ENCODE measurements at regions not wholly inside any gene's neighbourhood (a gene's known extent, or its start where the extent isn't known, plus 50 kb on each side); places are given as distances from the start of the nearest gene placed in this dataset.

DNA sequence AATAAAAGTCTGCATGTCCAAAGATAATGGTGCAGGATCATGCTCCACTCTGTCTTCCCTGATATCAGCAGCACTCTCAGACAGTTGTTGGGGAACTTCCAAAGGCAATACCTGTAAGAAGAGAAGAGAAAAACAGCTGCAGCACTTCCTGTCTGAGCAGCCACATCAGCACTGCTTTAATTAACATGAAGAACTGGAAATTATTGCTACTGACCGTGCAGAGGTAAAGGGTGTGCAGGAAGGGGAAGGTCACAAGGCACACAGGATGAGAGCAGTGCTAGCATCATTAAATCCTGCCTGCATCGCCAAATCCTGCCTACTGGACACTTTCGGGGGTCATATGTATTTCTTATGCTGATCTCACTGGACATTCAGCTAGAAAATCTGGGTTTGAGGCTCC is 379.0 kb downstream of the LMX1A start:
- no peaks in the 10 kb centered on the region for H3K9me3 ChIP-seq (ENCODE audit: low read depth)
- no peaks in the 10 kb centered on the region for H3K36me3 Mint-ChIP-seq
- H3K4me3 Mint-ChIP-seq: no peak overlapping the region
- H3F3A ChIP-seq (ENCODE audit: low read depth): no peaks in the 10 kb centered on the region
- peaks cover 10% of the 10 kb centered on the region for H3K4me1 ChIP-seq
- no peak for DNase-seq (ENCODE audit: low spot score)
- H3K27ac Mint-ChIP-seq: no peak overlapping the region
- TF ChIP-seq CTCF (IDR thresholded peaks at IDR 0.05) (no peak), EZH2phosphoT487 (IDR thresholded peaks at IDR 0.05) (no peak), EZH2 (IDR thresholded peaks at IDR 0.05) (no peak)
- no peaks in the 10 kb centered on the region for H3K79me2 ChIP-seq (ENCODE audit: low read depth)
- no peak overlapping the region for H3K4me2 ChIP-seq
- no peaks in the 10 kb centered on the region for H4K20me1 ChIP-seq (ENCODE audit: low read depth)
- H3K27me3 ChIP-seq: peaks cover 36% of the 10 kb centered on the region
- no peak overlapping the region for H2AFZ ChIP-seq (replicated peaks)
- peaks cover 4% of the 10 kb centered on the region for H3K27me3 Mint-ChIP-seq (ENCODE audit: insufficient read depth, low read depth)
- no peak overlapping the region for H3K27ac ChIP-seq
- no peak overlapping the region for H3K9ac ChIP-seq
- H3K9me3 Mint-ChIP-seq: no peaks in the 10 kb centered on the region
- H3K4me1 Mint-ChIP-seq: peaks cover 4% of the 10 kb centered on the region
- H3K36me3 ChIP-seq: no peaks in the 10 kb centered on the region
- H3K4me3 ChIP-seq: no peak overlapping the region

GRCh38 chr1:164971921-164972415 is 384.5 kb downstream of the LMX1A start:
- TF ChIP-seq CTCF (IDR thresholded peaks at IDR 0.05) (no peak), EZH2phosphoT487 (IDR thresholded peaks at IDR 0.05) (no peak), EZH2 (IDR thresholded peaks at IDR 0.05) (no peak)
- Histone ChIP-seq H3K9me3 (ENCODE audit: low read depth) (no peaks in the 10 kb centered on the region), H3K27ac (no peak overlapping the region), H3K4me1 (no peaks in the 10 kb centered on the region), H3K4me2 (no peak overlapping the region), H3K9ac (no peak overlapping the region), H3K27me3 (no peaks in the 10 kb centered on the region), H2AFZ (replicated peaks) (no peak overlapping the region), H4K20me1 (ENCODE audit: low read depth) (no peaks in the 10 kb centered on the region), H3K79me2 (ENCODE audit: low read depth) (no peaks in the 10 kb centered on the region), H3K4me3 (no peak overlapping the region), H3K36me3 (no peaks in the 10 kb centered on the region), H3F3A (ENCODE audit: low read depth) (no peaks in the 10 kb centered on the region)
- Mint-ChIP-seq H3K9me3 (no peaks in the 10 kb centered on the region), H3K27me3 (ENCODE audit: insufficient read depth, low read depth) (peaks cover 2% of the 10 kb centered on the region), H3K4me3 (no peak overlapping the region), H3K27ac (no peak overlapping the region), H3K4me1 (no peaks in the 10 kb centered on the region), H3K36me3 (no peaks in the 10 kb centered on the region)
- DNase-seq (ENCODE audit: low spot score): no peak

- peaks cover 2% of the 10 kb centered on the region for H3K27me3 Mint-ChIP-seq (ENCODE audit: insufficient read depth, low read depth)
- Histone ChIP-seq H3K27ac (no peak overlapping the region), H3F3A (ENCODE audit: low read depth) (no peaks in the 10 kb centered on the region), H3K9me3 (ENCODE audit: low read depth) (no peaks in the 10 kb centered on the region), H4K20me1 (ENCODE audit: low read depth) (no peaks in the 10 kb centered on the region), H3K4me2 (no peak overlapping the region), H3K27me3 (no peaks in the 10 kb centered on the region), H3K4me3 (no peak overlapping the region), H3K9ac (no peak overlapping the region), H3K79me2 (ENCODE audit: low read depth) (no peaks in the 10 kb centered on the region), H2AFZ (replicated peaks) (no peak overlapping the region), H3K4me1 (no peaks in the 10 kb centered on the region), H3K36me3 (no peaks in the 10 kb centered on the region)
- H3K9me3 Mint-ChIP-seq: no peaks in the 10 kb centered on the region
- H3K4me1 Mint-ChIP-seq: no peaks in the 10 kb centered on the region
- H3K4me3 Mint-ChIP-seq: no peak overlapping the region
- H3K27ac Mint-ChIP-seq: no peak overlapping the region
- H3K36me3 Mint-ChIP-seq: no peaks in the 10 kb centered on the region
- no peak for DNase-seq (ENCODE audit: low spot score)
- TF ChIP-seq CTCF (IDR thresholded peaks at IDR 0.05) (no peak), EZH2phosphoT487 (IDR thresholded peaks at IDR 0.05) (no peak), EZH2 (IDR thresholded peaks at IDR 0.05) (no peak)
These were observed 385.1 kb downstream of the LMX1A start for GRCh38 chr1:164971391-164971790.
